Suprapubic skin (tissue), 4 donors: ENCODE measurements at regions not wholly inside any gene's neighbourhood (a gene's known extent, or its start where the extent isn't known, plus 50 kb on each side); places are given as distances from the start of the nearest gene placed in this dataset.

Source experiments
- DNase-seq, 2 donors: peaks; one replicate each; pipeline ENCODE4 v3.0.0-alpha.2; 2019; ENCODE audit warnings: low spot score in 2 of 2
- H3K27ac ChIP-seq: fragments of 200-600 bp; sonication (generic); one replicate; pipeline ENCODE4 v1.5.1; 2019
- H3K27me3 ChIP-seq: fragments of 200-600 bp; sonication (generic); one replicate; pipeline ENCODE4 v1.5.1; 2019
- H3K36me3 ChIP-seq: fragments of 200-600 bp; sonication (generic); one replicate; pipeline ENCODE4 v1.5.1; 2019
- H3K4me1 ChIP-seq: fragments of 200-600 bp; sonication (generic); one replicate; pipeline ENCODE4 v1.5.1; 2019
- H3K4me3 ChIP-seq: fragments of 200-600 bp; sonication (generic); one replicate; pipeline ENCODE4 v1.5.1; 2019; ENCODE audit warnings: mild to moderate bottlenecking
- H3K9me3 ChIP-seq: fragments of 200-600 bp; sonication (generic); one replicate; pipeline ENCODE4 v1.5.1; 2019
- CTCF ChIP-seq, 2 donors: fragments of 200-600 bp in 1 of 2; fragments of 450-650 bp in 1 of 2; sonication (generic) in 1 of 2; IDR thresholded peaks; one replicate each; pipeline ENCODE4 v1.5.1; 2016 to 2019; ENCODE audit warnings: antibody characterized with exemption in 2 of 2, mild to moderate bottlenecking in 1 of 2, moderate library complexity in 1 of 2
- EP300 ChIP-seq: sonication (generic); formaldehyde crosslinking; IDR thresholded peaks from one replicate; pipeline ENCODE4 v1.6.1; 2017; ENCODE audit warnings: antibody characterized with exemption
- POLR2A ChIP-seq, 2 donors: fragments of 450-650 bp; IDR thresholded peaks; one replicate each; pipeline ENCODE4 v1.6.1; 2017; ENCODE audit warnings: antibody characterized with exemption in 2 of 2, mild to moderate bottlenecking in 2 of 2, moderate library complexity in 2 of 2
- POLR2AphosphoS5 ChIP-seq, 3 donors: sonication (generic); formaldehyde crosslinking; IDR thresholded peaks; one replicate each; pipeline ENCODE4 v1.6.1; 2017; ENCODE audit warnings: antibody characterized with exemption in 3 of 3
- WGBS: methylation state at CpG from one replicate; pipeline ENCODE4 v1.1.5; 2018; 5-methylcytosine and 5-hydroxymethylcytosine counted together

- Histone ChIP-seq H3K4me1 (no peaks in the 10 kb centered on the region), H3K27ac (no peak overlapping the region), H3K4me3 (no peak overlapping the region), H3K36me3 (no peaks in the 10 kb centered on the region), H3K27me3 (no peaks in the 10 kb centered on the region), H3K9me3 (no peaks in the 10 kb centered on the region)
- TF ChIP-seq EP300 (no peak), POLR2A (IDR thresholded peaks at IDR 0.05) (no peak), POLR2AphosphoS5 (IDR thresholded peaks at IDR 0.05) (no peak), CTCF (IDR thresholded peaks at IDR 0.05) (no peak)
- DNase-seq = no peak
- WGBS = 83% methylated on average over 3 of the region's 3 CpGs
Observed at GRCh38 chr7:36066343-36066664, 86.8 kb upstream of the EEPD1 start.

GRCh38 chr7:36070230-36070629, 82.8 kb upstream of the EEPD1 start:
- WGBS = 64% methylated on average over 8 of the region's 8 CpGs
- no peak overlapping the region for H3K27ac ChIP-seq
- TF ChIP-seq CTCF (IDR thresholded peaks at IDR 0.05) (no peak), EP300 (no peak), POLR2A (IDR thresholded peaks at IDR 0.05) (no peak), POLR2AphosphoS5 (IDR thresholded peaks at IDR 0.05) (no peak)
- no peaks in the 10 kb centered on the region for H3K9me3 ChIP-seq
- DNase-seq = no peak
- no peaks in the 10 kb centered on the region for H3K36me3 ChIP-seq
- no peaks in the 10 kb centered on the region for H3K27me3 ChIP-seq
- H3K4me3 ChIP-seq = no peak overlapping the region
- H3K4me1 ChIP-seq = no peaks in the 10 kb centered on the region

GRCh38 chr7:36071605-36072004, 81.4 kb upstream of the EEPD1 start:
- WGBS = 95% methylated on average over 1 of the region's 1 CpG
- no peaks in the 10 kb centered on the region for H3K36me3 ChIP-seq
- TF ChIP-seq POLR2AphosphoS5 (IDR thresholded peaks at IDR 0.05) (peak in 1 of 3 donors; percentile 36), POLR2A (IDR thresholded peaks at IDR 0.05) (no peak)
- no peaks in the 10 kb centered on the region for H3K9me3 ChIP-seq
- H3K4me3 ChIP-seq = no peak overlapping the region
- no peaks in the 10 kb centered on the region for H3K27me3 ChIP-seq
- no peak for DNase-seq
- H3K27ac ChIP-seq = no peak overlapping the region
- H3K4me1 ChIP-seq = no peaks in the 10 kb centered on the region

- no peaks in the 10 kb centered on the region for H3K4me1 ChIP-seq
Observed at GRCh38 chr7:36072620-36073019, 80.4 kb upstream of the EEPD1 start.

GRCh38 chr7:36075561-36075960, 77.5 kb upstream of the EEPD1 start:
- no peaks in the 10 kb centered on the region for H3K9me3 ChIP-seq
- no peak for DNase-seq
- H3K27ac ChIP-seq = no peak overlapping the region
- H3K27me3 ChIP-seq = no peaks in the 10 kb centered on the region
- no peak overlapping the region for H3K4me3 ChIP-seq
- H3K4me1 ChIP-seq = no peaks in the 10 kb centered on the region
- no peak for TF ChIP-seq POLR2AphosphoS5 (IDR thresholded peaks at IDR 0.05)
- TF ChIP-seq CTCF (IDR thresholded peaks at IDR 0.05) = no peak
- TF ChIP-seq POLR2A (IDR thresholded peaks at IDR 0.05) = no peak
- TF ChIP-seq EP300 = no peak
- no peaks in the 10 kb centered on the region for H3K36me3 ChIP-seq

More at GRCh38 chr7:36072620-36073019, 80.4 kb upstream of the EEPD1 start:
- Histone ChIP-seq H3K36me3 (no peaks in the 10 kb centered on the region), H3K27ac (no peak overlapping the region), H3K9me3 (no peaks in the 10 kb centered on the region), H3K27me3 (no peaks in the 10 kb centered on the region), H3K4me3 (no peak overlapping the region)
- TF ChIP-seq POLR2A (IDR thresholded peaks at IDR 0.05) (no peak), EP300 (no peak), CTCF (IDR thresholded peaks at IDR 0.05) (no peak), POLR2AphosphoS5 (IDR thresholded peaks at IDR 0.05) (no peak)
- WGBS = 81% methylated on average over 4 of the region's 4 CpGs
- no peak for DNase-seq

GRCh38 chr7:36076074-36076473, 77.0 kb upstream of the EEPD1 start:
- Histone ChIP-seq H3K27me3 (no peaks in the 10 kb centered on the region), H3K36me3 (no peaks in the 10 kb centered on the region), H3K4me1 (no peaks in the 10 kb centered on the region), H3K27ac (no peak overlapping the region), H3K9me3 (no peaks in the 10 kb centered on the region), H3K4me3 (no peak overlapping the region)
- DNase-seq = no peak
- no peak for TF ChIP-seq EP300
- TF ChIP-seq POLR2AphosphoS5 (IDR thresholded peaks at IDR 0.05) = no peak
- TF ChIP-seq POLR2A (IDR thresholded peaks at IDR 0.05) = no peak
- WGBS = 93% methylated on average over 5 of the region's 5 CpGs
